HG03565 (cell line): ENCODE measurements at regions not wholly inside any gene's neighbourhood (a gene's known extent, or its start where the extent isn't known, plus 50 kb on each side); places are given as distances from the start of the nearest gene placed in this dataset.

ENCODE experiments used
- ATAC-seq: cut with Tn5 transposase; IDR thresholded peaks from one replicate; pipeline ENCODE4 v1.9.1; 2021; ENCODE audit warnings: mild to moderate bottlenecking, moderate library complexity; ENCODE audit not compliant: unreplicated experiment

DNA sequence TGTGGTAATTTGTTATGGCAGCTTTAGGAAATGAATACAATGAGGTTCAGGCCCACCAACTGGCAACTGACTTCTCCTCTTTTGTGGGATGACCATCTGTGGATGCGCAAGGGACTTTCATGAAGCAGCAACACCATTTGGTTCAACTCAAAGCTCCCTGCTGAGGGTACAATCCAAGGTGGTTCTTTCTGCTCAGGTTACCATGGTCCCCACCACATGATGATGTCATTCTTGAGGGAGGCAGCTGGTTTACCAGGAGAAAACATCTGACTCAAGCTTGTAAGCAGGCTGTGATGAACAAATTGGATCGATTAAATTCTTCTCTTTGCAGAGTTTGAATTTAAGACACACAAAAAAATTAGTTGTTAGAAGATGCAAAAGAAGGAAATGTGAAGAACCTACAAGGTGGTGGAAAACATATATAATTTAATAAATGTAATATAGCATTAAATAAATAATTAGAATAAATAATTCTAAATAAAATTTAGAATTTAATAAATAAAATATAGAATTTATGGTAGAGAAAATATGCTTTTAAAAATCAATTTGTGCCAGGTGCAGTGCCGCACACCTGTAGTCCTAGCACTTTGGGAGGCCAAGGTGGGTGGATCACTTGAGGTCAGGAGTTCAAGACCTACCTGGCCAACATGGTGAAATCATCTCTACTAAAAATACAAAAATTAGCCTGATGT, 67.6 kb upstream of the ANKFN1 start:
- no peak for ATAC-seq

DNA sequence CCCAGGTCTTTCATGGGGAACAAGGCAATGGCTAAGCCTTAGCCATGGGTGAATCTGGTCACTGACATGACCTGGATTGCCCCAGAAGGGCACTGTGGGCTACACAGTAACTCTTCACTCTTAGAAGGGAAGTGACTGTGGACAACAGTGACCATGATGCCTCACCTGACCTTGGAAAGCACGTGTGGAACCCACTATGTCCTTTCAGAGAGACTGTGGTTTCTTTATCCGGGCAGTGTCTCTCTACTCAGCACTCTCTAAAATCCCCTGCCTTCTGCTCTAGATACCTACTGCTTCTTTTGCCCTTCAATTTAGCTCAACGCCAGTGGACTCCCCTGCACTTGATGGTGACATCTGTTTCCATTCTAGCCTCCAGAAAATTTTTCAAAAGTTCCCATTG, 66.1 kb upstream of the ANKFN1 start:
- ATAC-seq, result no peak

DNA sequence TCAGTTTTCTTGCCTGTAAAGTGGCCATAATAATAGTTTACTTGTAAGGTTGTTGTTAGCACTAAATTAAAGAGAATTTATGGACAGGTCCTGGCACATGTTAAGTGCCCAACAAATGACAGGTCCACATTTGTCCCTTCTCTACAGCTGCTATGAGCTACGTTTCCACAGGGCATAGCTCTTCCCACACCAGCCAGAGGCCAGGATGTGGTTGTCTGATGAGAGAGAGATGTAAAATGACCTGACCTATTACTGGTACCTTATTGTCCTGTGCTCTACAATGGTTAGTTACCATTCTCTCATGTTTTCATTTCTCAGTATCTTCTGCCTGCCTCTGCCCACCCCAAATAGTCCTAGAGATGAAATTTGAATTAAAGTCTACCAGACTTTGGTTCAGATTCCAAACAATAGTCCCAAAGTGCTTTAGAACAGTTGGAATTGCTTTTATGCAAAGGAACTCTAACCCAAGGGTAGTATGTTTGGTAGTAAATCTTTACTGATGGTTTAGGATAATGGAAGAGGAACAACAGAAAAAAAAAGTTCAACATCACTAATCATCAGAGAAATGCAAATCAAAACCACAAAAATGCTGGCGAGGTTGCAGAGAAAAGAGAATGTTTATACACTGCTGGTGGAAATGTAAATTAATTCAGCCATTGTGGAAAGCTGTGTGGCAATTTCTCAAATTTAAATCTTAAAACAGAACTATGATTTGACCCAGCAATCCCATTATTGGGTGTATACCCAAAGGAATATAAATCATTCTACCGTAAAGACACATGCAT, 57.1 kb upstream of the ANKFN1 start:
- no peak for ATAC-seq

DNA sequence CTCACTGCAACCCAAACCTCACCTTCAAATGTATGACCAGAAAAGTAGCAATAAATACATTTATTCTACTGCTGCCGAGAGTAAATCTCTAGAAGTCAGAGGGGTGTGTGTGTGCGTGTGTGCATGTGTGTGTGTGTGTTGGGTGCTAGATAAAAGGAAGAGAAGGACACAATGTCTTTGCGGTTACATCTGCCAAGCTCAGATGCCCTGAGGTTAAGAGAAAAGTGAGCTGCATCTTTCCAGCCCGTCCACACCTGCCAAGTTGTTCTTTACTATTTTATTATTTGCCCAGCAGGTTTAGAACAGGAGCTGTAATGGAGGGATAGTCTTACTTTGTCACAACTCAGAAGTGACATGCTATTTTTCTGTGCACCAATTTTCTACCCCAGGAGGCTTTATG, 54.5 kb upstream of the ANKFN1 start:
- ATAC-seq, result no peak

DNA sequence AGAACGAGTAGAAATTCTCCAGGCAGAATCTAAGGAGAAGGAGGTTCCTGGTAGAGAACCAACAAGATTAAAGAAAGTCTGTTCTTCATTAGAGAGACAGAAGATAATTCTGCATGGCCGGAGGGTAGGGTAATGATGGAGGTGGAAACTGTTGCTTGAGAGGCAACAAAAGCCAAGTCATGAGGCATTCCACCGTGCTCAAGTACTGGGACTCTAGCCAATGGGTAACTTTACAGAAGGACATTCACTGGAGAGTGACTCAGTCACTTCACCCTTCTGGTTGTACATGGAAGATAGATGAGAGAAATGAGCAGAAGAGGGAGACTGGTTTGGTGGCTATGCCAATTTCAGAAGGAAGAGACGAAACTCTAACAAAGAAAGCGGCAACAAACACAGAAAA, 53.6 kb upstream of the ANKFN1 start:
- ATAC-seq, result no peak
